Transverse colon (tissue), 4 donors: ENCODE measurements at regions not wholly inside any gene's neighbourhood (a gene's known extent, or its start where the extent isn't known, plus 50 kb on each side); places are given as distances from the start of the nearest gene placed in this dataset.

Experiments used
- DNase-seq: peaks from one replicate; pipeline ENCODE4 v3.0.0-alpha.2; 2019
- H3K27ac ChIP-seq, 4 donors: fragments of 200-600 bp; sonication (generic); 2 replicates each; pipeline ENCODE4 v1.5.1; 2016 to 2018; ENCODE audit warnings: inconsistent platforms in 4 of 4
- H3K27me3 ChIP-seq: fragments of 200-600 bp; sonication (generic); 2 replicates; pipeline ENCODE4 v1.5.1; 2017; ENCODE audit warnings: inconsistent platforms
- H3K36me3 ChIP-seq, 4 donors: fragments of 200-600 bp; sonication (generic); 2 replicates each; pipeline ENCODE4 v1.5.1; 2017 to 2019; ENCODE audit warnings: inconsistent platforms in 4 of 4
- H3K4me1 ChIP-seq, 4 donors: fragments of 200-600 bp; sonication (generic); 2 replicates each; pipeline ENCODE4 v1.5.1; 2017 to 2020; ENCODE audit warnings: inconsistent platforms in 4 of 4
- H3K4me3 ChIP-seq, 4 donors: fragments of 200-600 bp; sonication (generic); 1 replicate in 1 of 4; 2 replicates in 3 of 4; pipeline versions ENCODE4 v1.5.1 to v1.6.1; 2017 to 2019; ENCODE audit warnings: inconsistent platforms in 4 of 4
- H3K9me3 ChIP-seq, 2 donors: fragments of 200-600 bp; sonication (generic); 2 replicates each; pipeline ENCODE4 v1.5.1; 2017 to 2019; ENCODE audit warnings: inconsistent platforms in 2 of 2
- CTCF ChIP-seq, 5 experiments: fragments of 200-600 bp in 3 of 5; fragments of 450-650 bp in 2 of 5; sonication (generic) in 3 of 5; IDR thresholded peaks; 1 replicate in 2 of 5; 2 replicates in 3 of 5; pipeline ENCODE4 v1.5.1; 2016 to 2017; ENCODE audit warnings: antibody characterized with exemption in 5 of 5, inconsistent platforms in 3 of 5, mild to moderate bottlenecking in 2 of 5, moderate library complexity in 1 of 5
- EP300 ChIP-seq: sonication (generic); formaldehyde crosslinking; IDR thresholded peaks from one replicate; pipeline ENCODE4 v1.6.1; 2017; ENCODE audit warnings: antibody characterized with exemption, low read depth
- POLR2A ChIP-seq: fragments of 450-650 bp; IDR thresholded peaks from one replicate; pipeline ENCODE4 v1.6.1; 2016; ENCODE audit warnings: antibody characterized with exemption, mild to moderate bottlenecking, moderate library complexity
- POLR2AphosphoS5 ChIP-seq, 3 donors: sonication (generic); formaldehyde crosslinking; IDR thresholded peaks; one replicate each; pipeline ENCODE4 v1.6.1; 2016; ENCODE audit warnings: antibody characterized with exemption in 3 of 3
- WGBS, 2 donors: methylation state at CpG; one replicate each; pipeline ENCODE4 v1.1.5; 2018; ENCODE audit warnings: low coverage in 1 of 2; 5-methylcytosine and 5-hydroxymethylcytosine counted together
- in situ Hi-C, 4 donors: fragments of 200-750 bp; cut with MboI; loops; one replicate each; pipeline versions ENCODE4 v1.15.0 to v1.15.1; 2017; ENCODE audit warnings: low sequenced_read_pairs in 3 of 4, low pct_ligation_motif_present in 1 of 4, low pct_unique_long_range_greater_than_20kb in 1 of 4
- intact Hi-C: fragments of 100-400 bp; cut with DNase I; formaldehyde crosslinking; loops from one replicate; pipeline ENCODE4 v1.15.1; 2023; ENCODE audit warnings: low total_unique reads

GRCh38 chr5:169442913-169443784 lies 140.4 kb upstream of the SPDL1 start:
- in situ Hi-C loops = no loop called here
- Histone ChIP-seq H3K36me3 (no peaks in the 10 kb centered on the region), H3K27me3 (no peaks in the 10 kb centered on the region), H3K4me1 (peaks cover 0 to 18% (median 5%) of the 10 kb centered on the region in 4 donors), H3K4me3 (no peak overlapping the region), H3K9me3 (no peaks in the 10 kb centered on the region), H3K27ac (peak overlapping the region in 2 of 4 donors; percentile 21 to 24)
- TF ChIP-seq EP300 (no peak), POLR2A (no peak), POLR2AphosphoS5 (IDR thresholded peaks at IDR 0.05) (no peak), CTCF (IDR thresholded peaks at IDR 0.05) (no peak)
- intact Hi-C loops = no loop called here
- no peak for DNase-seq
- 42 to 47% methylated on average over 6 to 9 of the region's 9 CpGs for WGBS, 2 donors

GRCh38 chr5:169442403-169442874 lies 141.1 kb upstream of the SPDL1 start:
- DNase-seq = no peak
- in situ Hi-C loops = no loop called here
- TF ChIP-seq POLR2A (no peak), POLR2AphosphoS5 (IDR thresholded peaks at IDR 0.05) (peak in 1 of 3 donors; percentile 14), CTCF (IDR thresholded peaks at IDR 0.05) (no peak)
- H3K36me3 ChIP-seq = no peaks in the 10 kb centered on the region
- peaks cover 0 to 18% (median 5%) of the 10 kb centered on the region in 4 donors for H3K4me1 ChIP-seq
- intact Hi-C loops = no loop called here
- peak overlapping the region in 2 of 4 donors; percentile 21 to 24 for H3K27ac ChIP-seq
- H3K27me3 ChIP-seq = no peaks in the 10 kb centered on the region
- H3K9me3 ChIP-seq = no peaks in the 10 kb centered on the region
- WGBS, 2 donors = 47 to 52% methylated on average over 2 of the region's 2 CpGs
- no peak overlapping the region for H3K4me3 ChIP-seq

DNA sequence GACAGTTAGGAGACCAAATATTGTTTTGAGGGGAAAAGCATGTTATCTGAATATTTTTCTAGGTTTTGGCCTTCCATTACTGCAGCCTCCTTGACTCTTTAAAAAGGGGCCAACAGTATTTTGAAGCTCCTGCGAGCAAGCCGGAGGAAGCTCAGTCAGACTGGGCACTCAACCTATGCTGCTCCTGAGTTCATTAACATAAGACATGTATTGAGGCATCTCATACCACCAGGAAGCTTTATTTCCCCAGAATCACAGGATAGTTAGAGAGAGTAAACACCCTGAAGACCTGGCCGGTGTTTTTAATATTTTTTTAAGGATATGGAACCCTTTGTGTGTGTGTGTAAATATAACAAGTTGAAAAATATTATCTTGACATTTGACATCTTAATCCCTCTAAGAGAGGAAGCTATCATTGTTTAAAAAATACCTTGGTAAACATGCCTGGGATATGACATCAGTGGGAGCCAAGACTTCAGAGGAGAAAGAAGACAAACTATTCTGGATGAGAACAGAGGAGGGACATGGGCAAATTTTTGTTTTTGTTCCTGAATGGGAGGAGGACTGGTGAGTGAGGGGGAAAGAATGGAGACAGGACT lies 139.3 kb upstream of the SLIT3 start:
- Histone ChIP-seq H3K4me1 (peaks cover 0 to 22% (median 5%) of the 10 kb centered on the region in 4 donors), H3K9me3 (no peaks in the 10 kb centered on the region), H3K4me3 (no peak overlapping the region), H3K27me3 (no peaks in the 10 kb centered on the region), H3K36me3 (no peaks in the 10 kb centered on the region), H3K27ac (no peak overlapping the region)
- in situ Hi-C loops (no loop called here), intact Hi-C loops (no loop called here)
- 33 to 51% methylated on average over 3 of the region's 3 CpGs for WGBS, 2 donors
- TF ChIP-seq POLR2AphosphoS5 (IDR thresholded peaks at IDR 0.05) = no peak
- TF ChIP-seq POLR2A = no peak
- TF ChIP-seq EP300 = no peak
- no peak for TF ChIP-seq CTCF (IDR thresholded peaks at IDR 0.05)
- DNase-seq = no peak

GRCh38 chr5:169439362-169439761 lies 138.4 kb upstream of the SLIT3 start:
- H3K4me1 ChIP-seq = peaks cover 0 to 22% (median 5%) of the 10 kb centered on the region in 4 donors
- no peak overlapping the region for H3K27ac ChIP-seq
- WGBS, 2 donors = 5 to 61% methylated on average over 2 to 4 of the region's 4 CpGs
- no peak for TF ChIP-seq EP300
- TF ChIP-seq POLR2A = no peak
- TF ChIP-seq CTCF (IDR thresholded peaks at IDR 0.05) = no peak
- no peak for TF ChIP-seq POLR2AphosphoS5 (IDR thresholded peaks at IDR 0.05)
- H3K4me3 ChIP-seq = no peak overlapping the region
- no peak for DNase-seq
- intact Hi-C loops = no loop called here
- no peaks in the 10 kb centered on the region for H3K9me3 ChIP-seq
- in situ Hi-C loops = no loop called here
- no peaks in the 10 kb centered on the region for H3K36me3 ChIP-seq
- no peaks in the 10 kb centered on the region for H3K27me3 ChIP-seq
